Stimulated activated naive CD8-positive, alpha-beta T cell treated with anti-CD3 and anti-CD28 coated beads, Interleukin-15, Interleukin-2, amounts not matched to agents 100 ng/mL and 50 ng/mL, for 24 hours (primary cell): ENCODE measurements at regions not wholly inside any gene's neighbourhood (a gene's known extent, or its start where the extent isn't known, plus 50 kb on each side); places are given as distances from the start of the nearest gene placed in this dataset.

ENCODE experiments used
- H3K27ac Mint-ChIP-seq: one replicate; pipeline ENCODE4 v1.8.0; 2021; ENCODE audit warnings: mild to moderate bottlenecking, mixed read lengths
- H3K27me3 Mint-ChIP-seq: one replicate; pipeline ENCODE4 v1.8.0; 2021; ENCODE audit warnings: mixed read lengths
- H3K36me3 Mint-ChIP-seq: one replicate; pipeline ENCODE4 v1.8.0; 2021; ENCODE audit warnings: low read depth, mixed read lengths
- H3K4me1 Mint-ChIP-seq: one replicate; pipeline ENCODE4 v1.8.0; 2021; ENCODE audit warnings: low read depth, mixed read lengths
- H3K4me3 Mint-ChIP-seq: one replicate; pipeline ENCODE4 v1.8.0; 2021; ENCODE audit warnings: mild to moderate bottlenecking, mixed read lengths
- H3K9me3 Mint-ChIP-seq: one replicate; pipeline ENCODE4 v1.8.0; 2021; ENCODE audit warnings: mixed read lengths

- Mint-ChIP-seq H3K27me3 (no peaks in the 10 kb centered on the region), H3K4me3 (no peak overlapping the region), H3K27ac (no peak overlapping the region), H3K9me3 (peaks cover 8% of the 10 kb centered on the region), H3K4me1 (no peaks in the 10 kb centered on the region), H3K36me3 (no peaks in the 10 kb centered on the region)
Observed at GRCh38 chr9:118761016-118761790, 608.0 kb downstream of the BRINP1 start.

- H3K9me3 Mint-ChIP-seq, result no peaks in the 10 kb centered on the region
- no peak overlapping the region for H3K4me3 Mint-ChIP-seq
- H3K36me3 Mint-ChIP-seq, result no peaks in the 10 kb centered on the region
- no peaks in the 10 kb centered on the region for H3K27me3 Mint-ChIP-seq
- H3K4me1 Mint-ChIP-seq, result no peaks in the 10 kb centered on the region
- no peak overlapping the region for H3K27ac Mint-ChIP-seq
Observed at GRCh38 chr9:118767571-118767970, 601.7 kb downstream of the BRINP1 start.

GRCh38 chr9:118782790-118783463 is 586.3 kb downstream of the BRINP1 start:
- Mint-ChIP-seq H3K9me3 (peaks cover 9% of the 10 kb centered on the region), H3K4me1 (no peaks in the 10 kb centered on the region), H3K4me3 (no peak overlapping the region), H3K27me3 (no peaks in the 10 kb centered on the region), H3K36me3 (no peaks in the 10 kb centered on the region), H3K27ac (no peak overlapping the region)

- peaks cover 9% of the 10 kb centered on the region for H3K9me3 Mint-ChIP-seq
- H3K27ac Mint-ChIP-seq, result no peak overlapping the region
- H3K4me1 Mint-ChIP-seq, result no peaks in the 10 kb centered on the region
- no peaks in the 10 kb centered on the region for H3K36me3 Mint-ChIP-seq
- H3K27me3 Mint-ChIP-seq, result peaks cover 2% of the 10 kb centered on the region
- H3K4me3 Mint-ChIP-seq, result no peak overlapping the region
Observed at GRCh38 chr9:118784033-118784432, 585.2 kb downstream of the BRINP1 start.

GRCh38 chr9:118785456-118785855 is 583.8 kb downstream of the BRINP1 start:
- H3K36me3 Mint-ChIP-seq, result no peaks in the 10 kb centered on the region
- no peak overlapping the region for H3K4me3 Mint-ChIP-seq
- H3K27ac Mint-ChIP-seq, result no peak overlapping the region
- no peaks in the 10 kb centered on the region for H3K4me1 Mint-ChIP-seq
- peaks cover 9% of the 10 kb centered on the region for H3K9me3 Mint-ChIP-seq
- peaks cover 2% of the 10 kb centered on the region for H3K27me3 Mint-ChIP-seq

GRCh38 chr9:118786877-118787276 is 582.4 kb downstream of the BRINP1 start:
- H3K36me3 Mint-ChIP-seq, result no peaks in the 10 kb centered on the region

GRCh38 chr9:118809160-118809625 is 560.0 kb downstream of the BRINP1 start:
- H3K4me1 Mint-ChIP-seq, result no peaks in the 10 kb centered on the region
- peaks cover 7% of the 10 kb centered on the region for H3K9me3 Mint-ChIP-seq

More at GRCh38 chr9:118786877-118787276, 582.4 kb downstream of the BRINP1 start:
- H3K27ac Mint-ChIP-seq, result no peak overlapping the region
- peaks cover 9% of the 10 kb centered on the region for H3K9me3 Mint-ChIP-seq
- no peaks in the 10 kb centered on the region for H3K4me1 Mint-ChIP-seq
- H3K27me3 Mint-ChIP-seq, result peaks cover 2% of the 10 kb centered on the region
- H3K4me3 Mint-ChIP-seq, result no peak overlapping the region

GRCh38 chr9:118829334-118829733 is 539.9 kb downstream of the BRINP1 start:
- H3K4me3 Mint-ChIP-seq, result no peak overlapping the region
- H3K27ac Mint-ChIP-seq, result no peak overlapping the region
- no peaks in the 10 kb centered on the region for H3K27me3 Mint-ChIP-seq
- H3K9me3 Mint-ChIP-seq, result peaks cover 7% of the 10 kb centered on the region
- no peaks in the 10 kb centered on the region for H3K4me1 Mint-ChIP-seq
- H3K36me3 Mint-ChIP-seq, result no peaks in the 10 kb centered on the region

More at GRCh38 chr9:118809160-118809625, 560.0 kb downstream of the BRINP1 start:
- Mint-ChIP-seq H3K4me3 (no peak overlapping the region), H3K27me3 (no peaks in the 10 kb centered on the region), H3K36me3 (no peaks in the 10 kb centered on the region), H3K27ac (no peak overlapping the region)

GRCh38 chr9:118832371-118832770 is 536.9 kb downstream of the BRINP1 start:
- H3K27me3 Mint-ChIP-seq, result no peaks in the 10 kb centered on the region
- no peak overlapping the region for H3K4me3 Mint-ChIP-seq
- H3K27ac Mint-ChIP-seq, result no peak overlapping the region
- peaks cover 12% of the 10 kb centered on the region for H3K9me3 Mint-ChIP-seq
- no peaks in the 10 kb centered on the region for H3K36me3 Mint-ChIP-seq
- H3K4me1 Mint-ChIP-seq, result no peaks in the 10 kb centered on the region

- peaks cover 5% of the 10 kb centered on the region for H3K9me3 Mint-ChIP-seq
- H3K27me3 Mint-ChIP-seq, result no peaks in the 10 kb centered on the region
- H3K4me1 Mint-ChIP-seq, result no peaks in the 10 kb centered on the region
- H3K4me3 Mint-ChIP-seq, result no peak overlapping the region
- H3K36me3 Mint-ChIP-seq, result no peaks in the 10 kb centered on the region
- no peak overlapping the region for H3K27ac Mint-ChIP-seq
Observed at GRCh38 chr9:118836891-118837290, 532.3 kb downstream of the BRINP1 start.

GRCh38 chr9:118871531-118871930 is 497.7 kb downstream of the BRINP1 start:
- H3K27ac Mint-ChIP-seq, result no peak overlapping the region
- no peaks in the 10 kb centered on the region for H3K36me3 Mint-ChIP-seq
- peaks cover 14% of the 10 kb centered on the region for H3K9me3 Mint-ChIP-seq
- H3K4me3 Mint-ChIP-seq, result no peak overlapping the region
- no peaks in the 10 kb centered on the region for H3K27me3 Mint-ChIP-seq
- no peaks in the 10 kb centered on the region for H3K4me1 Mint-ChIP-seq

- Mint-ChIP-seq H3K9me3 (peaks cover 15% of the 10 kb centered on the region), H3K36me3 (no peaks in the 10 kb centered on the region), H3K27ac (no peak overlapping the region), H3K4me1 (no peaks in the 10 kb centered on the region), H3K4me3 (no peak overlapping the region), H3K27me3 (no peaks in the 10 kb centered on the region)
Observed at GRCh38 chr9:118882684-118883083, 486.6 kb downstream of the BRINP1 start.

GRCh38 chr9:118883411-118883810 is 485.8 kb downstream of the BRINP1 start:
- Mint-ChIP-seq H3K36me3 (no peaks in the 10 kb centered on the region), H3K27me3 (no peaks in the 10 kb centered on the region), H3K27ac (no peak overlapping the region), H3K9me3 (peaks cover 15% of the 10 kb centered on the region), H3K4me1 (no peaks in the 10 kb centered on the region), H3K4me3 (no peak overlapping the region)

GRCh38 chr9:118891213-118891612 is 478.0 kb downstream of the BRINP1 start:
- Mint-ChIP-seq H3K4me3 (no peak overlapping the region), H3K27ac (no peak overlapping the region), H3K4me1 (no peaks in the 10 kb centered on the region), H3K36me3 (no peaks in the 10 kb centered on the region), H3K9me3 (peaks cover 17% of the 10 kb centered on the region), H3K27me3 (no peaks in the 10 kb centered on the region)

GRCh38 chr9:118896324-118897000 is 472.8 kb downstream of the BRINP1 start:
- Mint-ChIP-seq H3K4me3 (no peak overlapping the region), H3K4me1 (no peaks in the 10 kb centered on the region), H3K9me3 (peaks cover 15% of the 10 kb centered on the region), H3K36me3 (no peaks in the 10 kb centered on the region), H3K27me3 (no peaks in the 10 kb centered on the region), H3K27ac (no peak overlapping the region)
